GM12892 (cell line): ENCODE measurements at regions not wholly inside any gene's neighbourhood (a gene's known extent, or its start where the extent isn't known, plus 50 kb on each side); places are given as distances from the start of the nearest gene placed in this dataset.

Experiments used
- POLR2A ChIP-seq: IDR thresholded peaks from 2 replicates; pipeline ENCODE4 v1.6.1; 2011; ENCODE audit warnings: low read depth, low read length, control low read depth
- POLR2AphosphoS5 ChIP-seq: IDR thresholded peaks from 2 replicates; pipeline ENCODE4 v1.6.1; 2011; ENCODE audit warnings: low read depth, low read length, control low read depth

GRCh38 chr1:5254131-5254725 lies 599.8 kb downstream of the AJAP1 start:
- TF ChIP-seq POLR2AphosphoS5 (no peak), POLR2A (no peak)
